Activated CD8-positive, alpha-beta T cell treated with anti-CD3 and anti-CD28 coated beads for 36 hours (primary cell): ENCODE measurements at regions not wholly inside any gene's neighbourhood (a gene's known extent, or its start where the extent isn't known, plus 50 kb on each side); places are given as distances from the start of the nearest gene placed in this dataset.

Experiments used
- ATAC-seq: fragments of 200-7000 bp; cut with Tn5 transposase; one replicate; pipeline ENCODE4 v1.10.0; 2021; ENCODE audit warnings: mild to moderate bottlenecking, moderate library complexity
- CTCF ChIA-PET: fragments of 350-600 bp; sonication (Branson Sonifier 250); formaldehyde crosslinking; loops from one replicate; lab custom pipeline; 2021; ENCODE audit warnings: antibody characterized with exemption; lab: Charles Lee
- POLR2A ChIA-PET: fragments of 350-600 bp; sonication (Branson Sonifier 250); formaldehyde crosslinking; loops from one replicate; lab custom pipeline; 2021; ENCODE audit warnings: antibody characterized with exemption; lab: Charles Lee
- DNase-seq: peaks from one replicate; pipeline ENCODE4 v3.0.0-alpha.2; 2020
- H3K27ac Mint-ChIP-seq: one replicate; pipeline ENCODE4 v1.8.0; 2021; ENCODE audit warnings: mild to moderate bottlenecking, mixed read lengths
- H3K27me3 Mint-ChIP-seq: one replicate; pipeline ENCODE4 v1.8.0; 2021; ENCODE audit warnings: mixed read lengths
- H3K36me3 Mint-ChIP-seq: one replicate; pipeline ENCODE4 v1.8.0; 2021; ENCODE audit warnings: low read depth, mixed read lengths
- H3K4me1 Mint-ChIP-seq: one replicate; pipeline ENCODE4 v1.8.0; 2021; ENCODE audit warnings: low read depth, mixed read lengths
- H3K4me3 Mint-ChIP-seq: one replicate; pipeline ENCODE4 v1.8.0; 2021; ENCODE audit warnings: mild to moderate bottlenecking, moderate library complexity, mixed read lengths
- H3K9me3 Mint-ChIP-seq: one replicate; pipeline ENCODE4 v1.8.0; 2021; ENCODE audit warnings: mixed read lengths
- intact Hi-C: fragments of 100-400 bp; cut with micrococcal nuclease; formaldehyde crosslinking; loops from one replicate; pipeline ENCODE4 v1.10.0; 2022
- TF ChIP-seq, protein P1 (sequence below): fragments of 200-600 bp; IDR thresholded peaks from one replicate; pipeline ENCODE4 v1.8.0; 2022; ENCODE audit warnings: antibody characterized with exemption, mild to moderate bottlenecking

DNA sequence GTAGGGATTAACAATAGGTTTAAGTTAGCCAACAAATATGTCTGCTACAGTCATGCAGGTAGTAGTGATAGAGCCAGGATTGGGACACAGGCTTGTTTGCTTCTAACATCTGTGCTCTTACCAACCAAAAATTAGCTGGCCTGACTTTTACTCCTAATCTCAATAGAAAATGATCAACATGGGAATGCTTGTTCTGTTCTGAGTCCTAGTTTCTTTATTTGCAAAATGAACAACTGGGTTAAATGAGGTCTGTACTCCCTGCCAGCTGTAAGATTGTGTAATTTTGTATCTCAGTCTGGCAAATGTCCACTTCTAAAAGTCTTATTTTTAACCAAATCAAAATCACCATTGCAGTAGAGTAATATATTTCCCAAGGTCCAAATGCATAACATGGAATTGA lies 216.8 kb downstream of the NMUR2 start:
- no peak for DNase-seq
- CTCF ChIA-PET: no interaction called here

DNA sequence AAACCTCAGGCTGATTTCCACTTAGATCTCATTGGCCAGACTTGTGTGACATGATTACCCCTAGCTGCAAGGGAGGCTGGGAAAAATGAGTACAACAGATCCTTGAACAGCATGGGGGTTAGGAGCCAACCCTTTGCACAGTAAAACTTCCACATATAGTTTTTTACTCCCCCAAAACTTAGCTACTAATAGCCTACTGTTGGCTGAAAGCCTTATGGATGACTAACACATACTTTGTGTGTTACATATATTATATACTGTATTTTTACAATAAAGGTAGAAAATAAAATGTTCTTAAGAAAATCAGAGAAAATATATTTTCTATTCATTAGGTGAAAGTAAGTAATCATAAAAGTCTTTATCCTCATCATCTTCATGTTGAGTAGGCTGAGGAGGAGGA lies 217.4 kb downstream of the NMUR2 start:
- Mint-ChIP-seq H3K4me1 (no peaks in the 10 kb centered on the region), H3K4me3 (no peak overlapping the region), H3K36me3 (no peaks in the 10 kb centered on the region), H3K27ac (no peak overlapping the region), H3K9me3 (peaks cover 5% of the 10 kb centered on the region), H3K27me3 (peaks cover 2% of the 10 kb centered on the region)
- ChIA-PET POLR2A (no interaction called here), CTCF (no interaction called here)
- intact Hi-C loops: no loop called here
- ATAC-seq: no peak
- DNase-seq: no peak
- TF ChIP-seq, protein P1, sequence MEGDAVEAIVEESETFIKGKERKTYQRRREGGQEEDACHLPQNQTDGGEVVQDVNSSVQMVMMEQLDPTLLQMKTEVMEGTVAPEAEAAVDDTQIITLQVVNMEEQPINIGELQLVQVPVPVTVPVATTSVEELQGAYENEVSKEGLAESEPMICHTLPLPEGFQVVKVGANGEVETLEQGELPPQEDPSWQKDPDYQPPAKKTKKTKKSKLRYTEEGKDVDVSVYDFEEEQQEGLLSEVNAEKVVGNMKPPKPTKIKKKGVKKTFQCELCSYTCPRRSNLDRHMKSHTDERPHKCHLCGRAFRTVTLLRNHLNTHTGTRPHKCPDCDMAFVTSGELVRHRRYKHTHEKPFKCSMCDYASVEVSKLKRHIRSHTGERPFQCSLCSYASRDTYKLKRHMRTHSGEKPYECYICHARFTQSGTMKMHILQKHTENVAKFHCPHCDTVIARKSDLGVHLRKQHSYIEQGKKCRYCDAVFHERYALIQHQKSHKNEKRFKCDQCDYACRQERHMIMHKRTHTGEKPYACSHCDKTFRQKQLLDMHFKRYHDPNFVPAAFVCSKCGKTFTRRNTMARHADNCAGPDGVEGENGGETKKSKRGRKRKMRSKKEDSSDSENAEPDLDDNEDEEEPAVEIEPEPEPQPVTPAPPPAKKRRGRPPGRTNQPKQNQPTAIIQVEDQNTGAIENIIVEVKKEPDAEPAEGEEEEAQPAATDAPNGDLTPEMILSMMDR: no peak

More for the DNA sequence above, 216.8 kb downstream of the NMUR2 start:
- Mint-ChIP-seq H3K27ac (no peak overlapping the region), H3K9me3 (peaks cover 9% of the 10 kb centered on the region), H3K27me3 (peaks cover 2% of the 10 kb centered on the region), H3K36me3 (no peaks in the 10 kb centered on the region), H3K4me1 (no peaks in the 10 kb centered on the region), H3K4me3 (no peak overlapping the region)
- POLR2A ChIA-PET: no interaction called here
- TF ChIP-seq, protein P1: no peak
- intact Hi-C loops: no loop called here
- no peak for ATAC-seq

DNA sequence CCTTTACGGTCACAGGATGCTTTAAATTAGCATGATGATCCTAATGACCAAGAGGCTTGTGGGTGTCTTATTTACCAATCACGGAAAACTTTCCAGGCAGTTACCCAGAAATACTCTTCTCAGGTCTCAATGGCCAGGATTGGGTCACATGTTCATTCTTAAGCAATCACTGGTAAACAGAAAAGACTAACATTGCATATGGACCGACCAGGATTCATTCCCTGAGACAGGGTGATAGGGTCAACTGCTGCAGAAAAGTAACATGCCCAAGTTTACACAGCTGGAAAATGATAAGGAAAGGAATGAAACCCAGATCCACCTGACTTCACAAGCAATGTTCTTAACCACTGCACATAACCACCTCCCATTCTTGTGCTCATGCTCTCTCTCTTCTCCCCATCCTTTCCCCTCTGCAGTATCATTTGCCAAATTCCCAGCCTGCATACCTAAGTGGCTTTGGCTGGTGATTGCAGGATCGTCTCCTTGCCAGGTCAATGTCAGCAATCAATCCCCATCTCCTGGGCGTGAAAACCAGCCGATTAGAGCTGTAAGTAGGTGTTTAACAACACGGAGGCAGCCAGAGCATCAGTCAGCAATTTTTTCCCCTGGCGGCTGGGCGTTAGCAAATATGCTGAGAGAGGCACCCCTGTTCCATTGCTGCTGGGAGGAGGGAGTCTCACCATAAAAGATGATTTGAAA lies 219.4 kb downstream of the NMUR2 start:
- Mint-ChIP-seq H3K4me3 (no peak overlapping the region), H3K4me1 (no peaks in the 10 kb centered on the region), H3K36me3 (no peaks in the 10 kb centered on the region), H3K9me3 (peaks cover 5% of the 10 kb centered on the region), H3K27ac (no peak overlapping the region), H3K27me3 (peaks cover 2% of the 10 kb centered on the region)
- ATAC-seq (no peak), DNase-seq (no peak)
- ChIA-PET POLR2A (no interaction called here), CTCF (no interaction called here)
- TF ChIP-seq, protein P1: no peak
- intact Hi-C loops: no loop called here

DNA sequence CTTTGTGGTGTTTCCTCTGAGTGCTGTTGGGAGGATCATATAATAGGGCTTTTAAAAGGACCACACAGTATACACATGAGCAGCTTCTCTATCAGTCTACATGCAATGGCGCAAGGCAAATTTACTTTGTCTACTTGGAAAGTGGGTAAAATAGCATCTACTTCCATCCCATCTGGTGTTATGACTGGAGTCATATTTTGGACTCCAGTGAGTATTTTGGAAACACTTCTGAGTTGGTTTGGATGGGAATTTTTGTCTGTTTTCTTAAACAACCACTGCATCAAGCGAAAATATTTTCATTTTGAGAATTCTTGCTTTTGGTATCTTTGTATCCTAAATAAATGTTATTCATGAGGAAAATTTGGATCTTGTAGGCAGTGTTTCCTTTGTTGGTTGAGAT lies 220.8 kb downstream of the NMUR2 start:
- ChIA-PET POLR2A (no interaction called here), CTCF (no interaction called here)
- DNase-seq (no peak), ATAC-seq (no peak)
- intact Hi-C loops: no loop called here
- TF ChIP-seq, protein P1: no peak
- Mint-ChIP-seq H3K4me1 (no peaks in the 10 kb centered on the region), H3K9me3 (peaks cover 5% of the 10 kb centered on the region), H3K27ac (no peak overlapping the region), H3K27me3 (peaks cover 2% of the 10 kb centered on the region), H3K36me3 (no peaks in the 10 kb centered on the region), H3K4me3 (no peak overlapping the region)

DNA sequence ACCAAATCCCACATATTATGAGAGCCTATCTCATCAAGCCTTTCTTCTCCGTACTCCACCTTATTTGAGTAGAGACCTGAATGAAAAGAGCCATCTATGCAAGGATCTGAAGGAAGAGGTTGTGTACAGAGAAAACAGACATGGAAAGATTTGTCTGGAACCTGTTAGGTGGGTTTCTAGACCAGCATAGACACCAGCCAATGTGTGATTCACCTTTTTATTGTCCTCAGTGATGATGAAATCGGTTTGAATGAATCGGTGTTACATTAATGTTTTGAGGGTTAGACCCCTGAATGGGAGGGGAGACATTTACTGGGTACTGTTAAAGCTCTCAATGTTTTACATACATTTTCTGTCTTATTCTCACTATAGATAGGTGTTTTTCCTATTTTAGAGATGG lies 223.6 kb downstream of the NMUR2 start:
- Mint-ChIP-seq H3K4me3 (no peak overlapping the region), H3K36me3 (no peaks in the 10 kb centered on the region), H3K4me1 (no peaks in the 10 kb centered on the region), H3K9me3 (no peaks in the 10 kb centered on the region), H3K27ac (no peak overlapping the region), H3K27me3 (peaks cover 2% of the 10 kb centered on the region)
- CTCF ChIA-PET: interaction anchor here (1.5 kb wide), 1 partner anchor 12 kb away, joined by 3 read pairs; no protein-coding TSS in a partner anchor
- intact Hi-C loops: no loop called here
- TF ChIP-seq, protein P1: no peak
- ATAC-seq: no peak
- POLR2A ChIA-PET: no interaction called here
- DNase-seq: no peak
